ENCODE measurements at regions not wholly inside any gene's neighbourhood (a gene's known extent, or its start where the extent isn't known, plus 50 kb on each side); places are given as distances from the start of the nearest gene placed in this dataset.

GRCh38 chr6:14596410-14596809 is 478.8 kb downstream of the CD83 start:
- TF ChIP-seq CTCF (IDR thresholded peaks at IDR 0.05; ENCODE audit: poor library complexity): no peak
- TF ChIP-seq EZH2 (IDR thresholded peaks at IDR 0.05; ENCODE audit: borderline replicate concordance): no peak
- no peak for TF ChIP-seq EZH2phosphoT487 (IDR thresholded peaks at IDR 0.05; ENCODE audit: low read depth, severe bottlenecking, unreplicated experiment)
